PC-9 (cell line): ENCODE measurements at regions not wholly inside any gene's neighbourhood (a gene's known extent, or its start where the extent isn't known, plus 50 kb on each side); places are given as distances from the start of the nearest gene placed in this dataset.

Experiments used
- BruUV-seq: library from RNA; stranded (reverse); fragments of 400-500 nt; replicated peaks from 2 replicates; lab custom pipeline; 2021; lab: Mats Ljungman, UMichigan
- CTCF ChIA-PET: fragments of 300-600 bp; sonication (Branson Sonifier 250); formaldehyde crosslinking; loops from one replicate; lab custom pipeline; 2022; ENCODE audit warnings: antibody characterized with exemption; lab: Charles Lee
- POLR2A ChIA-PET: fragments of 300-600 bp; sonication (Branson Sonifier 250); formaldehyde crosslinking; loops from one replicate; lab custom pipeline; 2022; ENCODE audit warnings: antibody characterized with exemption; ENCODE audit not compliant: unreplicated experiment; lab: Charles Lee
- DNase-seq, 2 experiments: peaks; one replicate each; pipeline versions ENCODE4 v3.0.0 to v3.0.0-alpha.2; 2015 to 2022; ENCODE audit warnings: mixed read lengths in 1 of 2
- H2AFZ ChIP-seq: fragments of 200-600 bp; sonication (generic); 2 replicates; pipeline ENCODE4 v1.8.1; 2017; ENCODE audit warnings: antibody characterized with exemption
- H3F3A ChIP-seq: fragments of 200-600 bp; sonication (generic); 2 replicates; pipeline ENCODE4 v1.8.1; 2017; ENCODE audit warnings: antibody characterized with exemption, mild to moderate bottlenecking, low read depth; ENCODE audit not compliant: insufficient read depth
- H3K27ac ChIP-seq: fragments of 200-600 bp; sonication (generic); 2 replicates; pipeline ENCODE4 v1.6.1; 2016; ENCODE audit warnings: mixed run types
- H3K27me3 ChIP-seq: fragments of 200-600 bp; sonication (generic); 2 replicates; pipeline ENCODE4 v1.6.1; 2016; ENCODE audit warnings: low read depth, mixed run types; ENCODE audit not compliant: insufficient read depth
- H3K36me3 ChIP-seq: fragments of 200-600 bp; sonication (generic); 2 replicates; pipeline ENCODE4 v1.6.1; 2016; ENCODE audit warnings: low read depth, mixed run types
- H3K4me1 ChIP-seq: fragments of 200-600 bp; sonication (generic); replicated peaks from 2 replicates; pipeline ENCODE4 v1.6.1; 2016; ENCODE audit warnings: mixed run types; ENCODE audit not compliant: insufficient read depth
- H3K4me2 ChIP-seq: fragments of 200-600 bp; sonication (generic); 2 replicates; pipeline ENCODE4 v1.6.1; 2017; ENCODE audit warnings: mixed run types
- H3K4me3 ChIP-seq: fragments of 200-600 bp; sonication (generic); 2 replicates; pipeline ENCODE4 v1.6.1; 2016; ENCODE audit warnings: mixed run types
- H3K79me2 ChIP-seq: fragments of 200-600 bp; sonication (generic); 2 replicates; pipeline ENCODE4 v1.6.1; 2017; ENCODE audit warnings: low read depth, mixed run types
- H3K9me2 ChIP-seq: fragments of 200-600 bp; sonication (generic); 2 replicates; pipeline ENCODE4 v1.8.1; 2017; ENCODE audit warnings: mild to moderate bottlenecking; ENCODE audit not compliant: insufficient read depth
- H3K9me3 ChIP-seq: fragments of 200-600 bp; sonication (generic); 2 replicates; pipeline ENCODE4 v1.8.1; 2016; ENCODE audit warnings: low read depth; ENCODE audit not compliant: insufficient read depth
- H4K20me1 ChIP-seq: fragments of 200-600 bp; sonication (generic); 2 replicates; pipeline ENCODE4 v1.8.1; 2017; ENCODE audit not compliant: insufficient read depth
- CTCF ChIP-seq: fragments of 200-600 bp; sonication (generic); conservative IDR thresholded peaks from 2 replicates; pipeline ENCODE4 v1.6.1; 2017; ENCODE audit warnings: mixed run types, antibody characterized with exemption, mild to moderate bottlenecking, moderate library complexity
- EZH2 ChIP-seq: fragments of 200-600 bp; sonication (generic); IDR thresholded peaks from 2 replicates; pipeline ENCODE4 v1.8.0; 2017; ENCODE audit warnings: antibody characterized with exemption, low read depth
- intact Hi-C: fragments of 100-400 bp; cut with micrococcal nuclease; formaldehyde crosslinking; loops from one replicate; pipeline ENCODE4 v1.10.0; 2022; ENCODE audit not compliant: unreplicated experiment

DNA sequence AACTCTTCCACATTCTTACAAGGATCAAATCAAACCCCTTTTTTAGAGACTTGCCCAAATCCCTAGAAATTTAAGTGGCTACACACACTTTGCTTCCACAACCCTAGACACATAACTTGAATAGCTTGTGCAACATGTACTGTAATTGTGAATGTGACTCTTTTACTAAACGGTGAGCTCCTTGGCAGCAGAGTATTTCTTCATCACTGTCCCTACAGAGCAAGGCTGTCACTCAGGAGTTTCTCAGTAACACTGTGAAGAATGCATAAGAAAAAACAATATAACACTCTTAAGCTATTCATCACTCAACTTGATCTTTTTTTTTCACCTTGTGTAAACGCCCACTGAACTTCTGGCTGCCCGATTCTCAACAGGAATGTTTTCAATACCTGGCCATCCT lies 53.8 kb upstream of the ADAMTS18 start:
- ChIA-PET POLR2A (no interaction called here), CTCF (no interaction called here)
- TF ChIP-seq CTCF (no peak), EZH2 (no peak)
- no peak overlapping the region for H3K27ac ChIP-seq
- H4K20me1 ChIP-seq: no peaks in the 10 kb centered on the region
- no TSS peak for BruUV-seq
- peaks cover 66% of the 10 kb centered on the region for H3K27me3 ChIP-seq
- intact Hi-C loops: no loop called here
- H3K9me3 ChIP-seq: no peaks in the 10 kb centered on the region
- H3K4me1 ChIP-seq: no peaks in the 10 kb centered on the region
- no peak overlapping the region for H2AFZ ChIP-seq
- no peaks in the 10 kb centered on the region for H3K36me3 ChIP-seq
- no peak for DNase-seq
- H3K9me2 ChIP-seq: 0 out of 2 replicates have a peak, but pooled peaks cover 7% of the 10 kb centered on the region
- H3F3A ChIP-seq: no peaks in the 10 kb centered on the region
- no peak overlapping the region for H3K4me2 ChIP-seq
- H3K79me2 ChIP-seq: no peaks in the 10 kb centered on the region
- H3K4me3 ChIP-seq: no peak overlapping the region

DNA sequence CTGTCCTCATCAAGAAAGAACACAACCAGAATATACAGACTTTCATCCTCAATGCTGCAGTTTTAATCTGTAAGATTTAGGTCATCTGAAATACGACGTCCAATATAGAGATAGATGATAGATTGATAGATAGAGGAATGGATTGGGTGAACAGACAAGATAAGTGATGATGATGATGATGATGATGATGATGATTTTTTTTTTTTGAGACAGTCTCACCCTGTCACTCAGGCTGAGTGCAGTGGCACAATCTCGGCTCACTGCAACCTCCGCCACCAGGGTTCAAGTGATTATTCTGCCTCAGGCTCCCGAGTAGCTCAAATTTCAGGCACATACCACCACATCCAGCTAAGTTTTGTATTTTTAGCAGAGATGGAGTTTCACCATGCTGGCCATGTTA lies 56.3 kb upstream of the ADAMTS18 start:
- H3K36me3 ChIP-seq: no peaks in the 10 kb centered on the region
- no peak overlapping the region for H2AFZ ChIP-seq
- CTCF ChIA-PET: no interaction called here
- H3F3A ChIP-seq: no peaks in the 10 kb centered on the region
- H3K4me1 ChIP-seq: no peaks in the 10 kb centered on the region
- POLR2A ChIA-PET: no interaction called here
- no peak overlapping the region for H3K4me2 ChIP-seq
- H3K4me3 ChIP-seq: no peak overlapping the region
- DNase-seq: no peak
- no peak for TF ChIP-seq CTCF
- no peak for TF ChIP-seq EZH2
- intact Hi-C loops: no loop called here
- H3K27ac ChIP-seq: no peak overlapping the region
- H4K20me1 ChIP-seq: no peaks in the 10 kb centered on the region
- BruUV-seq: no TSS peak
- H3K9me2 ChIP-seq: no peaks in the 10 kb centered on the region
- H3K9me3 ChIP-seq: no peaks in the 10 kb centered on the region; the same call in 1 of the 2 replicates
- H3K27me3 ChIP-seq: peaks cover 65% of the 10 kb centered on the region
- no peaks in the 10 kb centered on the region for H3K79me2 ChIP-seq

DNA sequence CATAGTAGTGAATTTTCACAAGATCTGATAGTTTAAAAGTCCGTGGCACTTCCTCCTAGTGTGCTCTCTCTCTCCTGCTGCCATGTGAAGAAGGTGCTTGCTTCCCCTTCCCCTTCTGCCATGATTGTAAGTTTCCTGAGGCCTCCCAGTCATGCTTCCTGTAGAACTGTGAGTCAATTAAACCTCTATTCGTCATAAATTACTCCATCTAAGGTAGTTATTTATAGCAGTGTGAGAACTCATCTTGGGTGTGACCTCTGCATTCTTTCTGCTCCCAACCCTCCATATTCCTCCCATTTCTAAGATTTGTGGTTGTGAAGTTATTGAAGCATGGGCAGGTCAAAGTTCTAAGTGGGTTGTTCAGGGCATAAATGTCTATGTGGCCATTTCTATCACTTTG lies 62.1 kb upstream of the ADAMTS18 start:
- intact Hi-C loops: no loop called here
- peaks cover 85% of the 10 kb centered on the region for H3K27me3 ChIP-seq
- no peaks in the 10 kb centered on the region; the same call in 1 of the 2 replicates for H3K9me3 ChIP-seq
- POLR2A ChIA-PET: no interaction called here
- no peaks in the 10 kb centered on the region for H3F3A ChIP-seq
- no peaks in the 10 kb centered on the region for H3K36me3 ChIP-seq
- CTCF ChIA-PET: no interaction called here
- H2AFZ ChIP-seq: no peak overlapping the region
- H3K4me1 ChIP-seq: no peaks in the 10 kb centered on the region
- no peak for DNase-seq
- no peak overlapping the region for H3K27ac ChIP-seq
- H3K4me3 ChIP-seq: no peak overlapping the region
- H3K4me2 ChIP-seq: no peak overlapping the region
- H4K20me1 ChIP-seq: no peaks in the 10 kb centered on the region
- no peak for TF ChIP-seq CTCF
- no peak for TF ChIP-seq EZH2
- no peaks in the 10 kb centered on the region for H3K79me2 ChIP-seq
- BruUV-seq: no TSS peak
- H3K9me2 ChIP-seq: no peaks in the 10 kb centered on the region
